ENCODE measurements at regions not wholly inside any gene's neighbourhood (a gene's known extent, or its start where the extent isn't known, plus 50 kb on each side); places are given as distances from the start of the nearest gene placed in this dataset.

GRCh38 chr2:143890798-143891197 lies 629.1 kb downstream of the ZEB2 start:
- Mint-ChIP-seq H3K4me3 (no peak overlapping the region), H3K4me1 (no peaks in the 10 kb centered on the region), H3K27me3 (ENCODE audit: low read depth in 2 of 2) (peaks cover 3 to 18% of the 10 kb centered on the region in 2 donors), H3K27ac (no peak overlapping the region), H3K36me3 (no peaks in the 10 kb centered on the region), H3K9me3 (no peaks in the 10 kb centered on the region)
- DNase-seq (no peak), ATAC-seq (no peak)
- 88% methylated on average over 3 of the region's 3 CpGs for WGBS (ENCODE audit: insufficient coverage)
- no peaks in the 10 kb centered on the region for H3K27me3 ChIP-seq (ENCODE audit: control insufficient read depth, insufficient read depth, low read length)
- no peaks in the 10 kb centered on the region for H3K36me3 ChIP-seq (ENCODE audit: control insufficient read depth, insufficient read depth, low read length)
- intact Hi-C loops (cut with micrococcal nuclease): no loop called here
- no peak overlapping the region for H3K27ac ChIP-seq (ENCODE audit: low read length)
- no peaks in the 10 kb centered on the region for H3K4me1 ChIP-seq (ENCODE audit: control insufficient read depth, insufficient read depth, low read length)
- H3K9me3 ChIP-seq (ENCODE audit: control insufficient read depth, insufficient read depth, low read length): no peaks in the 10 kb centered on the region
- H3K4me3 ChIP-seq (ENCODE audit: low read length): no peak overlapping the region
- TF ChIP-seq CTCF (IDR thresholded peaks at IDR 0.05): no peak

- H3K4me3 Mint-ChIP-seq: no peak overlapping the region
- intact Hi-C loops (cut with micrococcal nuclease): no loop called here
- Histone ChIP-seq H3K4me3 (ENCODE audit: low read length) (no peak overlapping the region), H3K4me1 (ENCODE audit: control insufficient read depth, insufficient read depth, low read length) (no peaks in the 10 kb centered on the region), H3K27me3 (ENCODE audit: control insufficient read depth, insufficient read depth, low read length) (no peaks in the 10 kb centered on the region), H3K9me3 (ENCODE audit: control insufficient read depth, insufficient read depth, low read length) (no peaks in the 10 kb centered on the region), H3K27ac (ENCODE audit: low read length) (no peak overlapping the region), H3K36me3 (ENCODE audit: control insufficient read depth, insufficient read depth, low read length) (no peaks in the 10 kb centered on the region)
- H3K4me1 Mint-ChIP-seq: no peaks in the 10 kb centered on the region
- no peaks in the 10 kb centered on the region for H3K9me3 Mint-ChIP-seq
- no peak for TF ChIP-seq CTCF (IDR thresholded peaks at IDR 0.05)
- H3K27me3 Mint-ChIP-seq (ENCODE audit: low read depth in 2 of 2): peaks cover 0 to 9% of the 10 kb centered on the region in 2 donors
- H3K36me3 Mint-ChIP-seq: no peaks in the 10 kb centered on the region
- no peak for DNase-seq
- no peak for ATAC-seq
- H3K27ac Mint-ChIP-seq: no peak overlapping the region
- 96% methylated on average over 4 of the region's 4 CpGs for WGBS (ENCODE audit: insufficient coverage)
These were observed 630.7 kb downstream of the ZEB2 start for GRCh38 chr2:143889216-143889615.

GRCh38 chr2:143885461-143885860 lies 634.5 kb downstream of the ZEB2 start:
- no peaks in the 10 kb centered on the region for H3K36me3 ChIP-seq (ENCODE audit: control insufficient read depth, insufficient read depth, low read length)
- H3K27ac Mint-ChIP-seq: no peak overlapping the region
- no peak overlapping the region for H3K4me3 Mint-ChIP-seq
- H3K4me1 Mint-ChIP-seq: no peaks in the 10 kb centered on the region
- DNase-seq (no peak), ATAC-seq (no peak)
- H3K27me3 Mint-ChIP-seq (ENCODE audit: low read depth in 2 of 2): peaks cover 0 to 10% of the 10 kb centered on the region in 2 donors
- no peaks in the 10 kb centered on the region for H3K27me3 ChIP-seq (ENCODE audit: control insufficient read depth, insufficient read depth, low read length)
- H3K27ac ChIP-seq (ENCODE audit: low read length): no peak overlapping the region
- intact Hi-C loops (cut with micrococcal nuclease): no loop called here
- whole genome bisulfite sequencing (ENCODE audit: insufficient coverage): 89% methylated on average over 3 of the region's 3 CpGs
- no peaks in the 10 kb centered on the region for H3K9me3 ChIP-seq (ENCODE audit: control insufficient read depth, insufficient read depth, low read length)
- H3K9me3 Mint-ChIP-seq: no peaks in the 10 kb centered on the region
- H3K4me3 ChIP-seq (ENCODE audit: low read length): no peak overlapping the region
- TF ChIP-seq CTCF (IDR thresholded peaks at IDR 0.05): no peak
- no peaks in the 10 kb centered on the region for H3K36me3 Mint-ChIP-seq
- H3K4me1 ChIP-seq (ENCODE audit: control insufficient read depth, insufficient read depth, low read length): no peaks in the 10 kb centered on the region

- Mint-ChIP-seq H3K27ac (no peak overlapping the region), H3K36me3 (no peaks in the 10 kb centered on the region), H3K4me1 (no peaks in the 10 kb centered on the region), H3K9me3 (no peaks in the 10 kb centered on the region), H3K27me3 (ENCODE audit: low read depth in 2 of 2) (peaks cover 7 to 10% of the 10 kb centered on the region in 2 donors), H3K4me3 (no peak overlapping the region)
- intact Hi-C loops (cut with micrococcal nuclease): no loop called here
- no peak for ATAC-seq
- H3K4me1 ChIP-seq (ENCODE audit: control insufficient read depth, insufficient read depth, low read length): no peaks in the 10 kb centered on the region
- no peak overlapping the region for H3K4me3 ChIP-seq (ENCODE audit: low read length)
- no peaks in the 10 kb centered on the region for H3K36me3 ChIP-seq (ENCODE audit: control insufficient read depth, insufficient read depth, low read length)
- TF ChIP-seq CTCF (IDR thresholded peaks at IDR 0.05): no peak
- DNase-seq: no peak
- 89% methylated on average over 2 of the region's 2 CpGs for WGBS (ENCODE audit: insufficient coverage)
- H3K9me3 ChIP-seq (ENCODE audit: control insufficient read depth, insufficient read depth, low read length): no peaks in the 10 kb centered on the region
- H3K27ac ChIP-seq (ENCODE audit: low read length): no peak overlapping the region
- no peaks in the 10 kb centered on the region for H3K27me3 ChIP-seq (ENCODE audit: control insufficient read depth, insufficient read depth, low read length)
These were observed 638.7 kb downstream of the ZEB2 start for GRCh38 chr2:143881246-143881645.

Measured in natural killer cell (primary cell).